ENCODE measurements at regions not wholly inside any gene's neighbourhood (a gene's known extent, or its start where the extent isn't known, plus 50 kb on each side); places are given as distances from the start of the nearest gene placed in this dataset.
A peak's percentile ranks its signal among the peaks of the same experiment; 100 is the strongest.

DNA sequence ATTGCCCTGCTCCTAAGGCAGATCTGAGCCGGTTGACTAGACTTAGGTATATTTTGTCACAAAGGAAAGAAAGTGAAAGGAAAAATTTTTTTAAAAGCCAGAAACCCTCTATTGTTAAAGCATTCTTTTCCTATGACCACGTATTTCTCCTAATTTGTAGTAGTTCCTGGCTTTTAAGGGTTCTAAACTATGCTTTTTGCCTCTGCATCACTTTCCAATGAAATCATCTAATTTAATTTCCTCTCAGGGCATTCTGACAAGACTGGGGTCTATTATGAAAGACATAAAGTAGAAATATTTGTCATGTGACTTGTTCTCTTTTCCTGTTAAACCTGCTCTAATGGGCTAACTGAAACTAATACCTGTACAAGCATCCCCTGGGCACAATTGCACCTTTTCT is 233.0 kb upstream of the PRR20A start:
- Histone ChIP-seq H3K27me3 (replicated peaks in 1 of 7) (no peaks in the 10 kb centered on the region), H3K4me3 (peak overlapping the region in 1 of 8 donors; percentile 12), H3K36me3 (no peaks in the 10 kb centered on the region), H3K9me3 (peaks cover 0 to 17% (median 4%) of the 10 kb centered on the region in 8 donors), H3K4me1 (no peaks in the 10 kb centered on the region), H3K27ac (no peak overlapping the region)
- TF ChIP-seq, protein P1, sequence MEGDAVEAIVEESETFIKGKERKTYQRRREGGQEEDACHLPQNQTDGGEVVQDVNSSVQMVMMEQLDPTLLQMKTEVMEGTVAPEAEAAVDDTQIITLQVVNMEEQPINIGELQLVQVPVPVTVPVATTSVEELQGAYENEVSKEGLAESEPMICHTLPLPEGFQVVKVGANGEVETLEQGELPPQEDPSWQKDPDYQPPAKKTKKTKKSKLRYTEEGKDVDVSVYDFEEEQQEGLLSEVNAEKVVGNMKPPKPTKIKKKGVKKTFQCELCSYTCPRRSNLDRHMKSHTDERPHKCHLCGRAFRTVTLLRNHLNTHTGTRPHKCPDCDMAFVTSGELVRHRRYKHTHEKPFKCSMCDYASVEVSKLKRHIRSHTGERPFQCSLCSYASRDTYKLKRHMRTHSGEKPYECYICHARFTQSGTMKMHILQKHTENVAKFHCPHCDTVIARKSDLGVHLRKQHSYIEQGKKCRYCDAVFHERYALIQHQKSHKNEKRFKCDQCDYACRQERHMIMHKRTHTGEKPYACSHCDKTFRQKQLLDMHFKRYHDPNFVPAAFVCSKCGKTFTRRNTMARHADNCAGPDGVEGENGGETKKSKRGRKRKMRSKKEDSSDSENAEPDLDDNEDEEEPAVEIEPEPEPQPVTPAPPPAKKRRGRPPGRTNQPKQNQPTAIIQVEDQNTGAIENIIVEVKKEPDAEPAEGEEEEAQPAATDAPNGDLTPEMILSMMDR (IDR thresholded peaks at IDR 0.05 in 8 of 11, conservative IDR thresholded peaks at IDR 0.05 in 3 of 11), result no peak
- TF ChIP-seq POLR2A (IDR thresholded peaks at IDR 0.05), result no peak
- TF ChIP-seq POLR2AphosphoS5 (IDR thresholded peaks at IDR 0.05), result no peak
- 49 to 64% (median 57%) methylated on average over 2 of the region's 2 CpGs for WGBS, 5 donors
- no peak for DNase-seq
- intact Hi-C loops (cut with DNase I; ENCODE audit: low total_unique reads), result no loop called here

DNA sequence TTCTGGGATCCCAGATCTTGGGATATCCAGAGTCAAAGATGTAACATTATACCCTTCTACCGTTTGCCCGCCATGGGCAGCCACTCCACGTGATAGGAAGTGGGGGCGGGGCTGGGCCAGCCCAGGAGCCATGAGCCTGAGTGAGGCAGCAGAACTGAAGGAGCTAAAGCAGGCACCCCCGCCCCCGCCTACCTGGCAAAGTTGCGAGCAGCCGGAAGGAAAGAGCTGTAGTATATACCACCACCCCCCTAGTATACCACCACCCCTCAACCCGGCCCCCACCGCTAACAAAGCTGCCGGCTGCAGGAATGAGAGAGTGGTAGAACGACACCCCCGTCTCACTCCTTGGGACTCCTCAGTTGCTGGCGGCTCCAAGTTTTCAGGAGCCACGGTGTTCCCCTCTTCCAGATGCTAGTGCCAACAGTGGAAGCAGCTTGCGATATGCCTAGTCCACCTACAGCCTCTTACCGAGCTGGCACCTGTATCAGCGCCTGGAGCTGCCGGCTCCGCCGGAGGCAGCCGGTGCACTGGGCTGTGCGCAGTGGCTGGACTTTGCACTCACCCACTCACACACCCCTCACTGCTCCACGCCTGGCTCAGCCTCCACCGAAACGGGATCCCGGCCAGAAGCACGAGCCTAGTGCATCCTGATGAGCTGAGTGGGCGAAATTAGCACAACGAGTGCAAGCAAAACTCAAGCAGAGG is 230.7 kb upstream of the PRR20A start:
- H3K4me3 ChIP-seq, result no peak overlapping the region
- H3K27me3 ChIP-seq (replicated peaks in 1 of 7), result no peaks in the 10 kb centered on the region
- 90 to 94% (median 93%) methylated on average over 20 to 30 of the region's 30 CpGs for WGBS, 5 donors
- no peaks in the 10 kb centered on the region for H3K4me1 ChIP-seq
- no peak overlapping the region for H3K27ac ChIP-seq
- DNase-seq, result no peak
- peaks cover 0 to 17% (median 4%) of the 10 kb centered on the region in 8 donors for H3K9me3 ChIP-seq
- TF ChIP-seq POLR2AphosphoS5 (IDR thresholded peaks at IDR 0.05) (no peak), POLR2A (IDR thresholded peaks at IDR 0.05) (no peak)
- TF ChIP-seq, protein P1 (IDR thresholded peaks at IDR 0.05 in 8 of 11, conservative IDR thresholded peaks at IDR 0.05 in 3 of 11), result no peak
- H3K36me3 ChIP-seq, result no peaks in the 10 kb centered on the region
- intact Hi-C loops (cut with DNase I; ENCODE audit: low total_unique reads), result no loop called here

DNA sequence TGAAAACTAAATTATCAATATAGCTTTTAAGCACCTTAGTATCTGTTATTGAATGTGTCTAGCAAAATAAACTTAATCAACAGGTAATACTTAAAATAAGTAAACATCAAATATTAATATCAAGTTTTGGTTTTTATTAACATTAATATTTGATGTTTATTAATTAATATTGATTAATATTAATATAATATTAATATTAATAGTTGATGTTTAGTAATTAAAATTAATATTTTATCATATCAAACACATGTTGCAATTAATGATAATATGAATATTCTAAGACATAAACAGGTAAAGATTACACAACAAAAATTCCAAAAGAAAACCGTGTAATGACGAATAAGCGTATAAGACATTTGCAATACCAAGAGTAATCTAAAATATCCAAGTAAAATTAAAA is 222.8 kb upstream of the PRR20A start:
- no peak for DNase-seq
- intact Hi-C loops (cut with DNase I; ENCODE audit: low total_unique reads), result no loop called here
- H3K36me3 ChIP-seq, result no peaks in the 10 kb centered on the region
- H3K27me3 ChIP-seq (replicated peaks in 1 of 7), result no peaks in the 10 kb centered on the region
- H3K4me3 ChIP-seq, result no peak overlapping the region
- H3K27ac ChIP-seq, result no peak overlapping the region
- 95 to 97% (median 96%) methylated on average over 3 of the region's 3 CpGs for WGBS, 5 donors
- H3K4me1 ChIP-seq, result no peaks in the 10 kb centered on the region
- peaks cover 0 to 29% (median 12%) of the 10 kb centered on the region in 8 donors for H3K9me3 ChIP-seq
- TF ChIP-seq POLR2AphosphoS5 (IDR thresholded peaks at IDR 0.05) (no peak), POLR2A (IDR thresholded peaks at IDR 0.05) (no peak)
- TF ChIP-seq, protein P1 (IDR thresholded peaks at IDR 0.05 in 8 of 11, conservative IDR thresholded peaks at IDR 0.05 in 3 of 11), result no peak

DNA sequence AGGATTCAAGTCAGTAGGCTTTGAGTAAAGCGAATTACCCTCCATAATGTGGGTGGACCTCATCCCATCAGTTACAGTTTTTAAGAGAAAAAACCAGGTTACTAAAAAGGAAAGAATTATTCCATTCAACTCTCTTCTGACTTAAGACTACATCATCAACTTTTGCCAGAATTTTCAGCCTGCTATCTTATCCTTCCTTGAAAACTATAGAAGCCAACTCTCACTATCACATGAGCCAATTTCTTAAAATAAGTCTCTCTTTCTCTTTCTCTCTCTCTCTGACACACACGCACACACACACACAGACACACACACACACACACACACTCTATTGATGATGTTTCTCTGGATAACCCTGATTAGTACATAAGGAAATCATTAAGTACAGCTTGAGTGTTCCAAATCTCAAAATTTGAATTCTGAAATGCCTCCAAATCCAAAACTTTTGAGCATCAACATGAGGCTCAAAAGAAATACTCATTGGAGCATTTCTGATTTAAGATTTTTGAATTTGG is 217.0 kb upstream of the PRR20A start:
- no peak overlapping the region for H3K4me3 ChIP-seq
- WGBS, 5 donors, result 78 to 92% (median 84%) methylated on average over 2 of the region's 2 CpGs
- no peaks in the 10 kb centered on the region for H3K27me3 ChIP-seq (replicated peaks in 1 of 7)
- no peaks in the 10 kb centered on the region for H3K4me1 ChIP-seq
- TF ChIP-seq POLR2A (IDR thresholded peaks at IDR 0.05) (no peak), POLR2AphosphoS5 (IDR thresholded peaks at IDR 0.05) (no peak)
- TF ChIP-seq, protein P1 (IDR thresholded peaks at IDR 0.05 in 8 of 11, conservative IDR thresholded peaks at IDR 0.05 in 3 of 11), result no peak
- no peak overlapping the region for H3K27ac ChIP-seq
- peaks cover 0 to 23% (median 9%) of the 10 kb centered on the region in 8 donors for H3K9me3 ChIP-seq
- H3K36me3 ChIP-seq, result no peaks in the 10 kb centered on the region
- intact Hi-C loops (cut with DNase I; ENCODE audit: low total_unique reads), result no loop called here
- DNase-seq, result no peak

Measured in spleen (tissue), 11 donors.